ENCODE measurements at regions not wholly inside any gene's neighbourhood (a gene's known extent, or its start where the extent isn't known, plus 50 kb on each side); places are given as distances from the start of the nearest gene placed in this dataset.

GRCh38 chr6:137808836-137809315 lies 58.2 kb upstream of the TNFAIP3 start:
- TF ChIP-seq RAD21 (IDR thresholded peaks at IDR 0.05): no peak
- TF ChIP-seq, protein P1, sequence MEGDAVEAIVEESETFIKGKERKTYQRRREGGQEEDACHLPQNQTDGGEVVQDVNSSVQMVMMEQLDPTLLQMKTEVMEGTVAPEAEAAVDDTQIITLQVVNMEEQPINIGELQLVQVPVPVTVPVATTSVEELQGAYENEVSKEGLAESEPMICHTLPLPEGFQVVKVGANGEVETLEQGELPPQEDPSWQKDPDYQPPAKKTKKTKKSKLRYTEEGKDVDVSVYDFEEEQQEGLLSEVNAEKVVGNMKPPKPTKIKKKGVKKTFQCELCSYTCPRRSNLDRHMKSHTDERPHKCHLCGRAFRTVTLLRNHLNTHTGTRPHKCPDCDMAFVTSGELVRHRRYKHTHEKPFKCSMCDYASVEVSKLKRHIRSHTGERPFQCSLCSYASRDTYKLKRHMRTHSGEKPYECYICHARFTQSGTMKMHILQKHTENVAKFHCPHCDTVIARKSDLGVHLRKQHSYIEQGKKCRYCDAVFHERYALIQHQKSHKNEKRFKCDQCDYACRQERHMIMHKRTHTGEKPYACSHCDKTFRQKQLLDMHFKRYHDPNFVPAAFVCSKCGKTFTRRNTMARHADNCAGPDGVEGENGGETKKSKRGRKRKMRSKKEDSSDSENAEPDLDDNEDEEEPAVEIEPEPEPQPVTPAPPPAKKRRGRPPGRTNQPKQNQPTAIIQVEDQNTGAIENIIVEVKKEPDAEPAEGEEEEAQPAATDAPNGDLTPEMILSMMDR (IDR thresholded peaks at IDR 0.05; ENCODE audit: low read depth, low read length, missing input control): no peak
- TF ChIP-seq, protein P2, sequence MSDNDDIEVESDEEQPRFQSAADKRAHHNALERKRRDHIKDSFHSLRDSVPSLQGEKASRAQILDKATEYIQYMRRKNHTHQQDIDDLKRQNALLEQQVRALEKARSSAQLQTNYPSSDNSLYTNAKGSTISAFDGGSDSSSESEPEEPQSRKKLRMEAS (IDR thresholded peaks at IDR 0.05): no peak
- TF ChIP-seq FOXA2 (IDR thresholded peaks at IDR 0.05): no peak
- TF ChIP-seq JUND (IDR thresholded peaks at IDR 0.05): no peak
- TF ChIP-seq, protein P3, sequence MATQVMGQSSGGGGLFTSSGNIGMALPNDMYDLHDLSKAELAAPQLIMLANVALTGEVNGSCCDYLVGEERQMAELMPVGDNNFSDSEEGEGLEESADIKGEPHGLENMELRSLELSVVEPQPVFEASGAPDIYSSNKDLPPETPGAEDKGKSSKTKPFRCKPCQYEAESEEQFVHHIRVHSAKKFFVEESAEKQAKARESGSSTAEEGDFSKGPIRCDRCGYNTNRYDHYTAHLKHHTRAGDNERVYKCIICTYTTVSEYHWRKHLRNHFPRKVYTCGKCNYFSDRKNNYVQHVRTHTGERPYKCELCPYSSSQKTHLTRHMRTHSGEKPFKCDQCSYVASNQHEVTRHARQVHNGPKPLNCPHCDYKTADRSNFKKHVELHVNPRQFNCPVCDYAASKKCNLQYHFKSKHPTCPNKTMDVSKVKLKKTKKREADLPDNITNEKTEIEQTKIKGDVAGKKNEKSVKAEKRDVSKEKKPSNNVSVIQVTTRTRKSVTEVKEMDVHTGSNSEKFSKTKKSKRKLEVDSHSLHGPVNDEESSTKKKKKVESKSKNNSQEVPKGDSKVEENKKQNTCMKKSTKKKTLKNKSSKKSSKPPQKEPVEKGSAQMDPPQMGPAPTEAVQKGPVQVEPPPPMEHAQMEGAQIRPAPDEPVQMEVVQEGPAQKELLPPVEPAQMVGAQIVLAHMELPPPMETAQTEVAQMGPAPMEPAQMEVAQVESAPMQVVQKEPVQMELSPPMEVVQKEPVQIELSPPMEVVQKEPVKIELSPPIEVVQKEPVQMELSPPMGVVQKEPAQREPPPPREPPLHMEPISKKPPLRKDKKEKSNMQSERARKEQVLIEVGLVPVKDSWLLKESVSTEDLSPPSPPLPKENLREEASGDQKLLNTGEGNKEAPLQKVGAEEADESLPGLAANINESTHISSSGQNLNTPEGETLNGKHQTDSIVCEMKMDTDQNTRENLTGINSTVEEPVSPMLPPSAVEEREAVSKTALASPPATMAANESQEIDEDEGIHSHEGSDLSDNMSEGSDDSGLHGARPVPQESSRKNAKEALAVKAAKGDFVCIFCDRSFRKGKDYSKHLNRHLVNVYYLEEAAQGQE (IDR thresholded peaks at IDR 0.05): no peak
- TF ChIP-seq GABPA (IDR thresholded peaks at IDR 0.05 in 1 of 2, conservative IDR thresholded peaks at IDR 0.05 in 1 of 2): no peak
- no peak for TF ChIP-seq ATF3 (IDR thresholded peaks at IDR 0.05)
- no peak for TF ChIP-seq RXRA (IDR thresholded peaks at IDR 0.05)
